Glutamatergic neuron (in vitro differentiated cells): ENCODE measurements at regions not wholly inside any gene's neighbourhood (a gene's known extent, or its start where the extent isn't known, plus 50 kb on each side); places are given as distances from the start of the nearest gene placed in this dataset.

Experiments
- DNase-seq: peaks from one replicate; pipeline ENCODE4 v3.0.0; 2022
- H3K27ac Mint-ChIP-seq: one replicate; pipeline ENCODE4 v1.8.0; 2020; ENCODE audit warnings: mild to moderate bottlenecking, mixed read lengths, inconsistent platforms; ENCODE audit not compliant: unreplicated experiment
- H3K27me3 Mint-ChIP-seq: one replicate; pipeline ENCODE4 v1.8.0; 2020; ENCODE audit warnings: mild to moderate bottlenecking, moderate library complexity, mixed read lengths, inconsistent platforms; ENCODE audit not compliant: unreplicated experiment
- H3K36me3 Mint-ChIP-seq: one replicate; pipeline ENCODE4 v1.8.0; 2020; ENCODE audit warnings: mild to moderate bottlenecking, mixed read lengths, inconsistent platforms; ENCODE audit not compliant: unreplicated experiment
- H3K4me1 Mint-ChIP-seq: one replicate; pipeline ENCODE4 v1.8.0; 2020; ENCODE audit warnings: mild to moderate bottlenecking, low read depth, mixed read lengths, inconsistent platforms; ENCODE audit not compliant: unreplicated experiment
- H3K4me3 Mint-ChIP-seq: one replicate; pipeline ENCODE4 v1.8.0; 2020; ENCODE audit warnings: mild to moderate bottlenecking, mixed read lengths, inconsistent platforms; ENCODE audit not compliant: unreplicated experiment
- H3K9me3 Mint-ChIP-seq: one replicate; pipeline ENCODE4 v1.8.0; 2020; ENCODE audit warnings: mild to moderate bottlenecking, moderate library complexity, mixed read lengths, inconsistent platforms; ENCODE audit not compliant: unreplicated experiment
- CTCF ChIP-seq: fragments of 200-600 bp; sonication (generic); IDR thresholded peaks from one replicate; pipeline ENCODE4 v1.5.0; 2021; ENCODE audit not compliant: partially characterized antibody, unreplicated experiment

- peaks cover 11% of the 10 kb centered on the region for H3K27me3 Mint-ChIP-seq
- peaks cover 13% of the 10 kb centered on the region for H3K4me1 Mint-ChIP-seq
- no peak overlapping the region for H3K4me3 Mint-ChIP-seq
- H3K9me3 Mint-ChIP-seq, result peaks cover 7% of the 10 kb centered on the region
- no peaks in the 10 kb centered on the region for H3K36me3 Mint-ChIP-seq
- DNase-seq, result no peak
- no peak overlapping the region for H3K27ac Mint-ChIP-seq
- TF ChIP-seq CTCF, result no peak
Measured at GRCh38 chr20:48407710-48408109, 420.1 kb downstream of the PREX1 start.

GRCh38 chr20:48406912-48407340 is 420.9 kb downstream of the PREX1 start:
- peaks cover 11% of the 10 kb centered on the region for H3K4me1 Mint-ChIP-seq
- H3K27ac Mint-ChIP-seq, result no peak overlapping the region
- peaks cover 8% of the 10 kb centered on the region for H3K27me3 Mint-ChIP-seq
- no peak for TF ChIP-seq CTCF
- peaks cover 5% of the 10 kb centered on the region for H3K9me3 Mint-ChIP-seq
- H3K4me3 Mint-ChIP-seq, result no peak overlapping the region
- no peaks in the 10 kb centered on the region for H3K36me3 Mint-ChIP-seq
- DNase-seq, result no peak

- TF ChIP-seq CTCF, result no peak
- H3K4me3 Mint-ChIP-seq, result no peak overlapping the region
- DNase-seq, result no peak
- H3K36me3 Mint-ChIP-seq, result no peaks in the 10 kb centered on the region
- no peak overlapping the region for H3K27ac Mint-ChIP-seq
- peaks cover 5% of the 10 kb centered on the region for H3K9me3 Mint-ChIP-seq
- peaks cover 11% of the 10 kb centered on the region for H3K4me1 Mint-ChIP-seq
- H3K27me3 Mint-ChIP-seq, result peaks cover 8% of the 10 kb centered on the region
Measured at GRCh38 chr20:48406498-48406897, 421.3 kb downstream of the PREX1 start.

- H3K4me3 Mint-ChIP-seq, result no peak overlapping the region
- peaks cover 5% of the 10 kb centered on the region for H3K9me3 Mint-ChIP-seq
- no peaks in the 10 kb centered on the region for H3K36me3 Mint-ChIP-seq
- peaks cover 13% of the 10 kb centered on the region for H3K4me1 Mint-ChIP-seq
- H3K27me3 Mint-ChIP-seq, result peaks cover 10% of the 10 kb centered on the region
- no peak for DNase-seq
- no peak overlapping the region for H3K27ac Mint-ChIP-seq
- TF ChIP-seq CTCF, result no peak
Measured at GRCh38 chr20:48405909-48406308, 421.9 kb downstream of the PREX1 start.

- peak; percentile 56 for TF ChIP-seq CTCF
- no peak overlapping the region for H3K27ac Mint-ChIP-seq
- peaks cover 9% of the 10 kb centered on the region for H3K27me3 Mint-ChIP-seq
- peaks cover 3% of the 10 kb centered on the region for H3K9me3 Mint-ChIP-seq
- H3K36me3 Mint-ChIP-seq, result no peaks in the 10 kb centered on the region
- peaks cover 20% of the 10 kb centered on the region for H3K4me1 Mint-ChIP-seq
- H3K4me3 Mint-ChIP-seq, result no peak overlapping the region
- no peak for DNase-seq
Measured at GRCh38 chr20:48404598-48404997, 423.2 kb downstream of the PREX1 start.
